WTC11 (cell line): ENCODE measurements at regions not wholly inside any gene's neighbourhood (a gene's known extent, or its start where the extent isn't known, plus 50 kb on each side); places are given as distances from the start of the nearest gene placed in this dataset.

Experiments used
- CREB1 ChIP-seq: sonication (generic); formaldehyde crosslinking; IDR thresholded peaks from 2 replicates; pipeline ENCODE4 v1.8.0; 2023; ENCODE audit warnings: mild to moderate bottlenecking, missing genetic modification reagents
- ESRRA ChIP-seq: sonication (generic); formaldehyde crosslinking; IDR thresholded peaks from 2 replicates; pipeline ENCODE4 v1.8.1; 2022; ENCODE audit warnings: mild to moderate bottlenecking, missing genetic modification reagents, borderline replicate concordance
- JUN ChIP-seq: sonication (generic); formaldehyde crosslinking; IDR thresholded peaks from 2 replicates; pipeline ENCODE4 v1.8.0; 2023; ENCODE audit warnings: mild to moderate bottlenecking, missing genetic modification reagents
- SMAD3 ChIP-seq: sonication (generic); formaldehyde crosslinking; IDR thresholded peaks from 2 replicates; pipeline ENCODE4 v1.8.0; 2022; ENCODE audit warnings: missing genetic modification reagents, mild to moderate bottlenecking, borderline replicate concordance
- TEAD1 ChIP-seq: sonication (generic); formaldehyde crosslinking; IDR thresholded peaks from 2 replicates; pipeline ENCODE4 v1.8.0; 2022; ENCODE audit warnings: mild to moderate bottlenecking, missing genetic modification reagents
- TF ChIP-seq, protein P1 (sequence below): sonication (generic); formaldehyde crosslinking; IDR thresholded peaks from 2 replicates; pipeline ENCODE4 v1.8.1; 2022; ENCODE audit warnings: missing genetic modification reagents, borderline replicate concordance
- TF ChIP-seq, protein P2 (sequence below): fragments of 200-600 bp; IDR thresholded peaks from 2 replicates; pipeline ENCODE4 v1.8.0; 2022; ENCODE audit warnings: antibody characterized with exemption
- TF ChIP-seq, protein P3 (sequence below): sonication (generic); formaldehyde crosslinking; IDR thresholded peaks from 2 replicates; pipeline ENCODE4 v1.8.0; 2022; ENCODE audit warnings: mild to moderate bottlenecking, missing genetic modification reagents

DNA sequence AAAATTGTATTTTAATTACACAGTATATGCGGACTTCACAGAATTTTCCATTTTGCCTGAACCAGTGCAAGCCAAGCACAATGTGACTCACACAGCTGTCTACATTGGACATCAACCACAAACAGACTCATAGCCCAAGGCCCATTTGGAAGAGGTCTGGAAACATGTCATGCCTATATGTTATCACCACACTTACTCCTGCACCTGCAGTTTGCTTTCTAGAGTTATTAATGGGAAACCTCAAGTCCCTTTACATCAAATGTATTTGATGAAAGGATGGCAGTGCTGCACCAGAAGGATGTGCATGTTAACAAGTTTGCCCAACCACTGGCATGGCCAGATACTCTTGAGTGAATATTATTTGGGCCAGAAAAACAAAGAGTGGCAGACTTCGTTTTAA is 548.9 kb upstream of the CDH2 start:
- TF ChIP-seq, protein P1, sequence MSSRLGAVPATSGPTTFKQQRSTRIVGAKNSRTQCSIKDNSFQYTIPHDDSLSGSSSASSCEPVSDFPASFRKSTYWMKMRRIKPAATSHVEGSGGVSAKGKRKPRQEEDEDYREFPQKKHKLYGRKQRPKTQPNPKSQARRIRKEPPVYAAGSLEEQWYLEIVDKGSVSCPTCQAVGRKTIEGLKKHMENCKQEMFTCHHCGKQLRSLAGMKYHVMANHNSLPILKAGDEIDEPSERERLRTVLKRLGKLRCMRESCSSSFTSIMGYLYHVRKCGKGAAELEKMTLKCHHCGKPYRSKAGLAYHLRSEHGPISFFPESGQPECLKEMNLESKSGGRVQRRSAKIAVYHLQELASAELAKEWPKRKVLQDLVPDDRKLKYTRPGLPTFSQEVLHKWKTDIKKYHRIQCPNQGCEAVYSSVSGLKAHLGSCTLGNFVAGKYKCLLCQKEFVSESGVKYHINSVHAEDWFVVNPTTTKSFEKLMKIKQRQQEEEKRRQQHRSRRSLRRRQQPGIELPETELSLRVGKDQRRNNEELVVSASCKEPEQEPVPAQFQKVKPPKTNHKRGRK (CRISPR knock-in tag) = no peak
- TF ChIP-seq TEAD1 = no peak
- TF ChIP-seq, protein P2, sequence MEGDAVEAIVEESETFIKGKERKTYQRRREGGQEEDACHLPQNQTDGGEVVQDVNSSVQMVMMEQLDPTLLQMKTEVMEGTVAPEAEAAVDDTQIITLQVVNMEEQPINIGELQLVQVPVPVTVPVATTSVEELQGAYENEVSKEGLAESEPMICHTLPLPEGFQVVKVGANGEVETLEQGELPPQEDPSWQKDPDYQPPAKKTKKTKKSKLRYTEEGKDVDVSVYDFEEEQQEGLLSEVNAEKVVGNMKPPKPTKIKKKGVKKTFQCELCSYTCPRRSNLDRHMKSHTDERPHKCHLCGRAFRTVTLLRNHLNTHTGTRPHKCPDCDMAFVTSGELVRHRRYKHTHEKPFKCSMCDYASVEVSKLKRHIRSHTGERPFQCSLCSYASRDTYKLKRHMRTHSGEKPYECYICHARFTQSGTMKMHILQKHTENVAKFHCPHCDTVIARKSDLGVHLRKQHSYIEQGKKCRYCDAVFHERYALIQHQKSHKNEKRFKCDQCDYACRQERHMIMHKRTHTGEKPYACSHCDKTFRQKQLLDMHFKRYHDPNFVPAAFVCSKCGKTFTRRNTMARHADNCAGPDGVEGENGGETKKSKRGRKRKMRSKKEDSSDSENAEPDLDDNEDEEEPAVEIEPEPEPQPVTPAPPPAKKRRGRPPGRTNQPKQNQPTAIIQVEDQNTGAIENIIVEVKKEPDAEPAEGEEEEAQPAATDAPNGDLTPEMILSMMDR = no peak
- TF ChIP-seq ESRRA = no peak
- no peak for TF ChIP-seq CREB1 (CRISPR knock-in tag)
- no peak for TF ChIP-seq SMAD3
- TF ChIP-seq JUN (CRISPR knock-in tag) = no peak
- TF ChIP-seq, protein P3, sequence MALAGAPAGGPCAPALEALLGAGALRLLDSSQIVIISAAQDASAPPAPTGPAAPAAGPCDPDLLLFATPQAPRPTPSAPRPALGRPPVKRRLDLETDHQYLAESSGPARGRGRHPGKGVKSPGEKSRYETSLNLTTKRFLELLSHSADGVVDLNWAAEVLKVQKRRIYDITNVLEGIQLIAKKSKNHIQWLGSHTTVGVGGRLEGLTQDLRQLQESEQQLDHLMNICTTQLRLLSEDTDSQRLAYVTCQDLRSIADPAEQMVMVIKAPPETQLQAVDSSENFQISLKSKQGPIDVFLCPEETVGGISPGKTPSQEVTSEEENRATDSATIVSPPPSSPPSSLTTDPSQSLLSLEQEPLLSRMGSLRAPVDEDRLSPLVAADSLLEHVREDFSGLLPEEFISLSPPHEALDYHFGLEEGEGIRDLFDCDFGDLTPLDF (CRISPR knock-in tag) = no peak
